ENCODE measurements at regions not wholly inside any gene's neighbourhood (a gene's known extent, or its start where the extent isn't known, plus 50 kb on each side); places are given as distances from the start of the nearest gene placed in this dataset.

GRCh38 chr3:194275721-194276120 is 75.4 kb downstream of the CPN2 start:
- no peak for TF ChIP-seq GATA3 (IDR thresholded peaks at IDR 0.05; ENCODE audit: low read depth, low read length)
- no peak for TF ChIP-seq GATA2 (IDR thresholded peaks at IDR 0.05; ENCODE audit: low read depth, low read length)

All from SH-SY5Y (cell line).